ENCODE measurements at regions not wholly inside any gene's neighbourhood (a gene's known extent, or its start where the extent isn't known, plus 50 kb on each side); places are given as distances from the start of the nearest gene placed in this dataset.

DNA sequence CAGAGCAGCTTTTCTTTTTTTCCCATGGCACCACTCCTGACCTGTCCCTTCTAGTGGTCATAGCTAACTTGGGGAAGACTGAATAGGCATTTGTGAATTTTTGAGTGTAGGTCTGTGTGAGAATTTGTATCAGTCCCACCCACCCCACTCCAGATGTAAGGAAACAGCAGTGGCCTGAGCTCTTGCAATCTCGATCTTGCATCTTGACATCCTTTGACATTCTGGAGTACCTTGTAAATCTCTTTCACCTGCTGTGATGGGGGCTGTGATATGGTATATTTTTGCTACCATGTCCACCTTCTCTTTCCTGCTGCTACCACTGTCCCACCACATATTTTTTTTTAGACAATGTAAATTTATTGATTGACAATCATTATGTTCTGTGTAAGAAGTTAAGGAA lies 289.3 kb downstream of the MAP2K6 start:
- TF ChIP-seq POLR2A (IDR thresholded peaks at IDR 0.05): no peak
- TF ChIP-seq, protein P1, sequence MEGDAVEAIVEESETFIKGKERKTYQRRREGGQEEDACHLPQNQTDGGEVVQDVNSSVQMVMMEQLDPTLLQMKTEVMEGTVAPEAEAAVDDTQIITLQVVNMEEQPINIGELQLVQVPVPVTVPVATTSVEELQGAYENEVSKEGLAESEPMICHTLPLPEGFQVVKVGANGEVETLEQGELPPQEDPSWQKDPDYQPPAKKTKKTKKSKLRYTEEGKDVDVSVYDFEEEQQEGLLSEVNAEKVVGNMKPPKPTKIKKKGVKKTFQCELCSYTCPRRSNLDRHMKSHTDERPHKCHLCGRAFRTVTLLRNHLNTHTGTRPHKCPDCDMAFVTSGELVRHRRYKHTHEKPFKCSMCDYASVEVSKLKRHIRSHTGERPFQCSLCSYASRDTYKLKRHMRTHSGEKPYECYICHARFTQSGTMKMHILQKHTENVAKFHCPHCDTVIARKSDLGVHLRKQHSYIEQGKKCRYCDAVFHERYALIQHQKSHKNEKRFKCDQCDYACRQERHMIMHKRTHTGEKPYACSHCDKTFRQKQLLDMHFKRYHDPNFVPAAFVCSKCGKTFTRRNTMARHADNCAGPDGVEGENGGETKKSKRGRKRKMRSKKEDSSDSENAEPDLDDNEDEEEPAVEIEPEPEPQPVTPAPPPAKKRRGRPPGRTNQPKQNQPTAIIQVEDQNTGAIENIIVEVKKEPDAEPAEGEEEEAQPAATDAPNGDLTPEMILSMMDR (IDR thresholded peaks at IDR 0.05 in 4 of 5, conservative IDR thresholded peaks at IDR 0.05 in 1 of 5): no peak
